Adrenal gland (tissue), 5 donors: ENCODE measurements at regions not wholly inside any gene's neighbourhood (a gene's known extent, or its start where the extent isn't known, plus 50 kb on each side); places are given as distances from the start of the nearest gene placed in this dataset.

Experiments used
- CTCF ChIP-seq, 6 experiments: fragments of 450-650 bp in 4 of 6; fragments of 200-600 bp in 2 of 6; sonication (generic) in 1 of 6; IDR thresholded peaks; 1 replicate in 5 of 6; 2 replicates in 1 of 6; pipeline versions ENCODE4 v1.5.1 to v1.8.0; 2016 to 2021; ENCODE audit warnings: antibody characterized with exemption in 6 of 6, mild to moderate bottlenecking in 2 of 6, moderate library complexity in 1 of 6
- POLR2A ChIP-seq, 2 donors: fragments of 450-650 bp; IDR thresholded peaks; one replicate each; pipeline ENCODE4 v1.6.1; 2017; ENCODE audit warnings: antibody characterized with exemption in 2 of 2, mild to moderate bottlenecking in 2 of 2, moderate library complexity in 1 of 2
- donor health status: DM: no; HTN: no; CAD: no.

GRCh38 chr20:24870881-24871280 is 78.2 kb upstream of the CST7 start:
- no peak for TF ChIP-seq CTCF (IDR thresholded peaks at IDR 0.05)
- TF ChIP-seq POLR2A (IDR thresholded peaks at IDR 0.05): no peak
